Lung (tissue), 11 donors: ENCODE measurements at regions not wholly inside any gene's neighbourhood (a gene's known extent, or its start where the extent isn't known, plus 50 kb on each side); places are given as distances from the start of the nearest gene placed in this dataset.
"Not testable (repeated sequence)": the region's sequence is repeated elsewhere in the genome, so short reads cannot be mapped to it uniquely, and the experiment has no call there.

Source experiments
- ATAC-seq: fragments of 200-7000 bp; cut with Tn5 transposase; one replicate; pipeline ENCODE4 v1.9.1; 2020; ENCODE audit warnings: moderate number of reproducible peaks; ENCODE audit not compliant: insufficient read depth, low FRiP score
- DNase-seq, 3 donors: peaks; one replicate each; pipeline ENCODE4 v3.0.0-alpha.2; 2013 to 2017
- H3K27ac ChIP-seq, 2 donors: one replicate each; pipeline ENCODE4 v1.5.1; 2013; ENCODE audit warnings: mild to moderate bottlenecking in 2 of 2, moderate library complexity in 2 of 2, control low read depth in 1 of 2, inconsistent platforms in 1 of 2, low read depth in 1 of 2, low read length in 1 of 2
- H3K27me3 ChIP-seq, 3 donors: one replicate each; pipeline ENCODE4 v1.5.1; 2013; ENCODE audit warnings: low read length in 2 of 3; ENCODE audit not compliant: control insufficient read depth in 3 of 3, insufficient read depth in 3 of 3
- H3K36me3 ChIP-seq, 4 donors: one replicate each; pipeline ENCODE4 v1.5.1; 2013; ENCODE audit warnings: low read length in 4 of 4, mild to moderate bottlenecking in 1 of 4, moderate library complexity in 1 of 4; ENCODE audit not compliant: control insufficient read depth in 4 of 4, insufficient read depth in 4 of 4
- H3K4me1 ChIP-seq, 5 donors: one replicate each; pipeline ENCODE4 v1.5.1; 2013; ENCODE audit warnings: low read length in 5 of 5, mild to moderate bottlenecking in 2 of 5, moderate library complexity in 1 of 5; ENCODE audit not compliant: control insufficient read depth in 5 of 5, insufficient read depth in 5 of 5
- H3K4me3 ChIP-seq: one replicate; pipeline ENCODE4 v1.5.1; 2013; ENCODE audit warnings: mild to moderate bottlenecking, control low read depth, moderate library complexity
- H3K9ac ChIP-seq, 2 donors: one replicate each; pipeline ENCODE4 v1.5.1; 2013; ENCODE audit warnings: low read length in 2 of 2, control low read depth in 1 of 2; ENCODE audit not compliant: insufficient read depth in 1 of 2
- H3K9me3 ChIP-seq, 4 donors: one replicate each; pipeline ENCODE4 v1.5.1; 2013; ENCODE audit warnings: low read length in 3 of 4, mild to moderate bottlenecking in 1 of 4, moderate library complexity in 1 of 4; ENCODE audit not compliant: control insufficient read depth in 4 of 4, insufficient read depth in 3 of 4
- WGBS, 2 donors: extraction: QIAGEN DNeasy Blood & Tissue Kit; methylation state at CpG; one replicate each; pipeline ENCODE4 v1.1.7; 2013; 5-methylcytosine and 5-hydroxymethylcytosine counted together
- TF ChIP-seq, protein P1 (sequence below): IDR thresholded peaks from 2 replicates; pipeline ENCODE4 v1.5.1; 2012; ENCODE audit warnings: mild to moderate bottlenecking; ENCODE audit errors: control extremely low read depth, extremely low read depth
- donor health status: control.
- donor health status: control.
- donor health status: Bipolar disorder and iron deficiency.
- donor health status: healthy.
- donor health status: DM: yes; HTN: yes; CAD: no.

DNA sequence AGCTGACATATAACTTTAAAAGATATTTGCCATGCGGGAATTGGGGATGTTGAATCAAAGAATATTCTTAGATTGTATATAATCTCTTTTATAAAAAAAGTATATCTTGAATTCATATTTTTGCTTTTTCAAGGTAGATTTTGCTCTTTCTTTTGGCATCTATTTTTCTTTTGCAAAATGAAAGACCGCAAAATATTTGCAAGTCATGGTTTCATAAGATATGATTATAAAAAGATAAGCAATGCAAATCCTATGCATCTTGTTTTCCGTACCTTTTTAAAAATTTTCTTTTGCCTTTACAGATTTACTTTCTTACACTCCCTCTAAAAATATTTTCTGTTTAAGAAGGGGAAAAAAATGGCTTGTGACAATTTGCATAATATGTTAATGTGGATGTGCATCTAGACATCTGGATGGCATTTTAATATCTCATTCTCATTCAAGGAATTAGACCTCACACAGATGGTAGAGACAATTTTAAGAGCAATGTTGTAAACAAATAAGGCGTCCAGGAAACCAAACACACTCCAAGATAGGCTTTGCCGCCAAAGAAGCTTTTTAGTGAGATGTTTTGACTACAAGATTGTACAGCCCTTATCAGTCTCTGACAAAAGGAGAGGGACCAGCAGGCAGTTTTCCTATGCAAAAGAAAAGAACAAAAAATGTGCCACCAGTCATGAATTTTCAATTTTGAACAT, 371.1 kb downstream of the CHL1 start:
- 65 to 74% methylated on average over 5 of the region's 5 CpGs for WGBS, 2 donors
- ATAC-seq = no peak
- H3K36me3 ChIP-seq = no peaks in the 10 kb centered on the region

DNA sequence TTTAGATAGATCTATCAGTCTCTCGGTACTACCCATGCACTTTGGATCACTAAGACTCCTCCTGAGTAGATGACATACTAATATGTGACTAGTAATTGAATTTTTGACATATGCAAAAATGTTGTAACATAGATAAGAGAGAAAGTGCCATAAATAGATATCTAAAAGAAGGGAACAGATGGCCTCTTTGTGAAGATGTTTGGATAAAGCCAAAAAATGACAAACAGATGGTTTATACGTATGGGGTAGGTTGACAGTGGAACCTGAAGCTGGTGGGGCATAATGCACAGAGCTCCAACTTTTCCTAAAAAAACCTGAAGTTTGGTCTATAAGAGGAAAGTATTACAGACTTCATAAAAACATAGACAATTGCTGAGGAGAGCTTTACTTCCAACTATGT, 383.0 kb downstream of the CHL1 start:
- WGBS, 2 donors = 71 to 84% methylated on average over 2 of the region's 2 CpGs
- ATAC-seq, H3K27me3 ChIP-seq, H3K4me1 ChIP-seq, H3K9ac ChIP-seq, H3K27ac ChIP-seq, H3K9me3 ChIP-seq, DNase-seq, H3K36me3 ChIP-seq, H3K4me3 ChIP-seq: not testable (repeated sequence)

More for the DNA sequence above, 371.1 kb downstream of the CHL1 start:
- H3K4me1 ChIP-seq = no peaks in the 10 kb centered on the region
- TF ChIP-seq, protein P1, sequence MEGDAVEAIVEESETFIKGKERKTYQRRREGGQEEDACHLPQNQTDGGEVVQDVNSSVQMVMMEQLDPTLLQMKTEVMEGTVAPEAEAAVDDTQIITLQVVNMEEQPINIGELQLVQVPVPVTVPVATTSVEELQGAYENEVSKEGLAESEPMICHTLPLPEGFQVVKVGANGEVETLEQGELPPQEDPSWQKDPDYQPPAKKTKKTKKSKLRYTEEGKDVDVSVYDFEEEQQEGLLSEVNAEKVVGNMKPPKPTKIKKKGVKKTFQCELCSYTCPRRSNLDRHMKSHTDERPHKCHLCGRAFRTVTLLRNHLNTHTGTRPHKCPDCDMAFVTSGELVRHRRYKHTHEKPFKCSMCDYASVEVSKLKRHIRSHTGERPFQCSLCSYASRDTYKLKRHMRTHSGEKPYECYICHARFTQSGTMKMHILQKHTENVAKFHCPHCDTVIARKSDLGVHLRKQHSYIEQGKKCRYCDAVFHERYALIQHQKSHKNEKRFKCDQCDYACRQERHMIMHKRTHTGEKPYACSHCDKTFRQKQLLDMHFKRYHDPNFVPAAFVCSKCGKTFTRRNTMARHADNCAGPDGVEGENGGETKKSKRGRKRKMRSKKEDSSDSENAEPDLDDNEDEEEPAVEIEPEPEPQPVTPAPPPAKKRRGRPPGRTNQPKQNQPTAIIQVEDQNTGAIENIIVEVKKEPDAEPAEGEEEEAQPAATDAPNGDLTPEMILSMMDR = no peak
- no peak overlapping the region for H3K27ac ChIP-seq
- H3K9me3 ChIP-seq = peaks cover 0 to 2% (median 0%) of the 10 kb centered on the region in 4 donors
- H3K4me3 ChIP-seq = no peak overlapping the region
- no peaks in the 10 kb centered on the region for H3K27me3 ChIP-seq
- DNase-seq = peak; percentile 17 to 57 (median 56)
- no peak overlapping the region for H3K9ac ChIP-seq

DNA sequence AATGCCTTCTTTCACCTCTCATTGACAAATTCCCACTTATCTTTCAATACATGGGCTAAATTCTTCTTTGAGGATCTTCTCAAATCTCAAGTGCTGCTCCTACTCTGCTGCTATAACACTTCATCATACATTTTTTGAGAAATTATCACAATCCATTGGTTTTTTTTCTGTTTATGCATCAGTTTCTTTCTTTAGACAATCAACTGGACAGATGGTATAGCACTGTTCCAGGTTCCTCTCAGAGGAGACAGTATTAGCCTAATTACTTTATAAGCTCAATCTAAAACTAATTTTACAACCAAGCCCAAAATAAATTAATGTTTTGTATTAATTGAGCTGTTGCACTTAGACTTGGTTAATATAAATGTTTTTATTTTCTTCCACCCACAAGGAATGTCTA, 392.5 kb downstream of the CHL1 start:
- H3K9me3 ChIP-seq, H3K4me1 ChIP-seq, H3K9ac ChIP-seq, H3K27me3 ChIP-seq, DNase-seq, H3K4me3 ChIP-seq, H3K27ac ChIP-seq, ATAC-seq, H3K36me3 ChIP-seq: not testable (repeated sequence)

DNA sequence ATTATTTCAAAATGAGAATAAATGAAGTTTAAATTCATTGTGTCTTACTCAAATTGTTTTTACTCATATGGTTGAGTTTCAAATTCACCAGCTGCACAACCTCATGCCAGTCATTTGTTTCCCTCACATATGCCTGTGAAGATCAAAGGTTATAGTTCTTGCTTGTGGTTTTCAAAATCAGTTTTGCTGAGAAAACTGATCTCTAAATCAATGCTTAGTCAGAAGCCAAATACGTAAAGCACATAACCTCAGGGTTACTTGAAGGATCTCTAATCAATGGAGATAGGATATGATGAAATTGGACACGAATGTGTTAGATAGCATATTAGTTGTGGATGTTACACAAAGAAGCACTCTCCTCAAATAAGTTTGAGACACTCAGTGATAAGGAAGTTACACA, 400.7 kb downstream of the CHL1 start:
- H3K9ac ChIP-seq, H3K27ac ChIP-seq, H3K9me3 ChIP-seq, H3K36me3 ChIP-seq, DNase-seq, ATAC-seq, H3K4me1 ChIP-seq, H3K27me3 ChIP-seq, H3K4me3 ChIP-seq: not testable (repeated sequence)
- 50 to 70% methylated on average over 2 of the region's 2 CpGs for WGBS, 2 donors

DNA sequence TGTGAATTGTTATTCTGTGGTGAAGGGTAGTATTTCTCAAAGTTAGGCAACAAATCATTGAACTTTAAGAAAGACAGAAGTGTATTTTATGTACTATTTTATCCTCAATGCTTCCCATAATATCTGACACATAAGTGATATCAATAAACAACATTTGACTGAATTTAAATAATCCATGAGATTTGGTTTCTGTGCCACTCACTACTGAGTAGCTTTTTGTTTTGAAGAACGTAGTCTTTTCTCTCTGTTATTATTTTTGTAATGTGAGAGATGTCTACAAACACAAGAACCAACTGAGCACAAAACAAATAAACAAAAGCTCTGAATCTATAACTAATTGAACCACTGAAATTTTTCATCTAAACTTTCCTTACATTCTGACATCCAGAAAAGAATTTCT, 401.2 kb downstream of the CHL1 start:
- H3K9me3 ChIP-seq, H3K27me3 ChIP-seq, H3K36me3 ChIP-seq, H3K4me3 ChIP-seq, H3K4me1 ChIP-seq, H3K9ac ChIP-seq, DNase-seq, H3K27ac ChIP-seq, ATAC-seq: not testable (repeated sequence)
- 58 to 60% methylated on average over 1 of the region's 1 CpG for WGBS, 2 donors

DNA sequence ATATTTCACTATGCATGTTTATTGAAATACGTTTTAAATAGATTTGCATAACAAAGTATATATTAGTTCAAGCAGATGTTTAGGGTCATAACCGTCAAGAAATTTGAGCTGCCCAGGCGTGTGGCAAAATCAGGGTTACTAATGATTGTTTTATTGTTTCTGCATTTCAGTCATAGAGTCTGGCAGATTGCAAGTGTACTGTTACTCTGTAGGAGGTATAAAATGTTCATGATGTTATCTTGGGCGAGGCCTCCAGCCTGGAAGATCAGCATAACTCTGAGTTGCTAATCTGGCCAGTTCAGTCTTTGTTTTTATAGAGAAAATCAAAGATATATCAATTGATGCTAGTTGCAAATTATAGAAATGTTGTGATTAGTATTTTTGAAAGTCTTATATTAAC, 410.9 kb downstream of the CHL1 start:
- not testable (repeated sequence) for H3K27me3 ChIP-seq, H3K36me3 ChIP-seq, DNase-seq, H3K4me1 ChIP-seq, ATAC-seq, H3K9me3 ChIP-seq, H3K9ac ChIP-seq, H3K27ac ChIP-seq, H3K4me3 ChIP-seq
- 66 to 68% methylated on average over 4 of the region's 4 CpGs for WGBS, 2 donors
